HCT116 (cell line): ENCODE measurements at regions not wholly inside any gene's neighbourhood (a gene's known extent, or its start where the extent isn't known, plus 50 kb on each side); places are given as distances from the start of the nearest gene placed in this dataset.

Experiments
- ATAC-seq: fragments of 200-7000 bp; cut with Tn5 transposase; 2 replicates; pipeline ENCODE4 v1.9.1; 2020; ENCODE audit warnings: mild to moderate bottlenecking, moderate library complexity
- BruUV-seq: library from RNA; stranded (reverse); fragments of 400-500 nt; replicated peaks from 2 replicates; lab custom pipeline; 2021; lab: Mats Ljungman, UMichigan
- CTCF ChIA-PET: fragments of 300-600 bp; sonication (Branson Sonifier 250); formaldehyde crosslinking; loops from one replicate; lab custom pipeline; 2021; ENCODE audit warnings: antibody characterized with exemption; lab: Charles Lee
- POLR2A ChIA-PET: fragments of 300-600, 350-600 bp; sonication (Branson Sonifier 250); formaldehyde crosslinking; loops from one replicate; lab custom pipeline; 2021; ENCODE audit warnings: antibody characterized with exemption; lab: Charles Lee
- RAD21 ChIA-PET, 2 experiments: fragments of 300-600 bp; sonication (Branson Sonifier 250); formaldehyde crosslinking; loops; one replicate each; lab custom pipeline; 2023; ENCODE audit warnings: low total read pairs in 2 of 2; ENCODE audit not compliant: uncharacterized antibody in 2 of 2, unreplicated experiment in 2 of 2, low non-redundant PET in 1 of 2; lab: Charles Lee
- DNase-seq: peaks from one replicate; pipeline ENCODE4 v3.0.0-alpha.2; 2010; ENCODE audit warnings: low read depth, low spot score
- H2AFZ ChIP-seq: fragments of 200-600 bp; shearing (Covaris generic), sonication (generic); 2 replicates; pipeline ENCODE4 v1.6.1; 2017; ENCODE audit warnings: low read depth, mixed run types, mixed read lengths, antibody characterized with exemption, low read length; ENCODE audit not compliant: poor library complexity, severe bottlenecking
- H3K27ac ChIP-seq: 2 replicates; pipeline ENCODE4 v1.5.1; 2012; ENCODE audit warnings: low read depth, low read length
- H3K27me3 ChIP-seq: fragments of 200-600 bp; sonication (generic); 2 replicates; pipeline ENCODE4 v1.6.1; 2016; ENCODE audit warnings: mixed run types, low read length, mixed read lengths; ENCODE audit not compliant: insufficient read depth
- H3K36me3 ChIP-seq, 2 experiments: fragments of 200-500 bp in 1 of 2; fragments of 200-600 bp in 1 of 2; sonication (Bioruptor generic) in 1 of 2; sonication (generic) in 1 of 2; 2 replicates each; pipeline versions ENCODE4 v1.5.1 to v1.6.1; 2014 to 2016; ENCODE audit warnings: low read length in 2 of 2, inconsistent platforms in 1 of 2, mixed read lengths in 1 of 2, mixed run types in 1 of 2; ENCODE audit not compliant: insufficient read depth in 2 of 2, control insufficient read depth in 1 of 2
- H3K4me1 ChIP-seq, 2 experiments: fragments of 200-600 bp in 1 of 2; sonication (generic) in 1 of 2; 2 replicates each; pipeline versions ENCODE4 v1.5.1 to v1.6.1; 2012 to 2017; ENCODE audit warnings: low read length in 2 of 2, inconsistent platforms in 1 of 2, mild to moderate bottlenecking in 1 of 2, mixed read lengths in 1 of 2, mixed run types in 1 of 2, moderate library complexity in 1 of 2; ENCODE audit not compliant: insufficient read depth in 2 of 2, control insufficient read depth in 1 of 2
- H3K4me2 ChIP-seq: fragments of 200-600 bp; sonication (generic); 2 replicates; pipeline ENCODE4 v1.6.1; 2017; ENCODE audit warnings: mixed run types, low read length, mixed read lengths
- H3K4me3 ChIP-seq, 2 experiments: fragments of 200-600 bp in 1 of 2; sonication (generic) in 1 of 2; replicated peaks in 1 of 2; 2 replicates each; pipeline ENCODE4 v1.5.1; 2011 to 2016; ENCODE audit warnings: low read length in 2 of 2, control low read depth in 1 of 2, low read depth in 1 of 2, mild to moderate bottlenecking in 1 of 2, mixed read lengths in 1 of 2, mixed run types in 1 of 2
- H3K79me2 ChIP-seq: fragments of 200-600 bp; sonication (generic); 2 replicates; pipeline ENCODE4 v1.6.1; 2017; ENCODE audit warnings: mild to moderate bottlenecking, mixed run types, low read length, moderate library complexity, mixed read lengths; ENCODE audit not compliant: insufficient read depth
- H3K9ac ChIP-seq: fragments of 200-600 bp; sonication (generic); 2 replicates; pipeline ENCODE4 v1.6.1; 2016; ENCODE audit warnings: low read length, mixed read lengths
- H3K9me2 ChIP-seq: fragments of 200-600 bp; sonication (generic), shearing (Covaris generic); 2 replicates; pipeline ENCODE4 v1.6.1; 2017; ENCODE audit warnings: mixed run types, mild to moderate bottlenecking, moderate library complexity; ENCODE audit not compliant: insufficient read depth
- H3K9me3 ChIP-seq, 2 experiments: fragments of 200-500 bp in 1 of 2; fragments of 200-600 bp in 1 of 2; sonication (Bioruptor generic) in 1 of 2; sonication (generic) in 1 of 2; 2 replicates each; pipeline ENCODE4 v1.6.1; 2014 to 2017; ENCODE audit warnings: low read length in 2 of 2, mixed read lengths in 2 of 2, inconsistent platforms in 1 of 2, low read depth in 1 of 2, mild to moderate bottlenecking in 1 of 2, mixed run types in 1 of 2, moderate library complexity in 1 of 2; ENCODE audit not compliant: control insufficient read depth in 1 of 2, insufficient read depth in 1 of 2
- H4K20me1 ChIP-seq: fragments of 200-600 bp; sonication (generic), shearing (Covaris generic); 2 replicates; pipeline ENCODE4 v1.6.1; 2017; ENCODE audit warnings: mixed run types, mild to moderate bottlenecking, moderate library complexity; ENCODE audit not compliant: insufficient read depth
- CBX3 ChIP-seq: IDR thresholded peaks from 2 replicates; pipeline ENCODE4 v1.6.1; 2012; ENCODE audit warnings: low read depth
- CEBPB ChIP-seq: IDR thresholded peaks from 2 replicates; pipeline ENCODE4 v1.6.1; 2012; ENCODE audit warnings: low read depth
- EGR1 ChIP-seq: IDR thresholded peaks from 2 replicates; pipeline ENCODE4 v1.6.1; 2012; ENCODE audit warnings: low read depth
- ELF1 ChIP-seq: IDR thresholded peaks from 2 replicates; pipeline ENCODE4 v1.6.1; 2012; ENCODE audit warnings: low read depth, borderline replicate concordance
- EZH2 ChIP-seq: fragments of 200-600 bp; sonication (generic); IDR thresholded peaks from 2 replicates; pipeline ENCODE4 v1.6.1; 2017; ENCODE audit warnings: antibody characterized with exemption, mixed run types
- EZH2phosphoT487 ChIP-seq: fragments of 200-600 bp; IDR thresholded peaks from 2 replicates; pipeline ENCODE4 v1.6.1; 2018; ENCODE audit warnings: antibody characterized with exemption, borderline replicate concordance
- FOSL1 ChIP-seq: IDR thresholded peaks from 2 replicates; pipeline ENCODE4 v1.6.1; 2012; ENCODE audit warnings: low read depth
- JUND ChIP-seq: IDR thresholded peaks from 2 replicates; pipeline ENCODE4 v1.6.1; 2012
- POLR2AphosphoS5 ChIP-seq: IDR thresholded peaks from 2 replicates; pipeline ENCODE4 v1.6.1; 2011; ENCODE audit warnings: mild to moderate bottlenecking, low read depth, low read length, moderate library complexity
- RAD21 ChIP-seq: IDR thresholded peaks from 2 replicates; pipeline ENCODE4 v1.6.1; 2012; ENCODE audit warnings: low read depth, mild to moderate bottlenecking
- SP1 ChIP-seq: IDR thresholded peaks from 2 replicates; pipeline ENCODE4 v1.6.1; 2012; ENCODE audit warnings: low read depth
- SRF ChIP-seq: IDR thresholded peaks from 2 replicates; pipeline ENCODE4 v1.6.1; 2012; ENCODE audit warnings: low read depth
- intact Hi-C: fragments of 100-400 bp; cut with micrococcal nuclease; formaldehyde crosslinking; loops from 2 replicates; pipeline ENCODE4 v1.10.0; 2022
- TF ChIP-seq, protein P1 (sequence below): IDR thresholded peaks from 2 replicates; pipeline ENCODE4 v1.6.1; 2012
- TF ChIP-seq, protein P2 (sequence below): IDR thresholded peaks from 2 replicates; pipeline ENCODE4 v1.6.1; 2011; ENCODE audit warnings: mild to moderate bottlenecking, low read length, moderate library complexity; ENCODE audit not compliant: insufficient replicate concordance; ENCODE audit errors: extremely low read depth

DNA sequence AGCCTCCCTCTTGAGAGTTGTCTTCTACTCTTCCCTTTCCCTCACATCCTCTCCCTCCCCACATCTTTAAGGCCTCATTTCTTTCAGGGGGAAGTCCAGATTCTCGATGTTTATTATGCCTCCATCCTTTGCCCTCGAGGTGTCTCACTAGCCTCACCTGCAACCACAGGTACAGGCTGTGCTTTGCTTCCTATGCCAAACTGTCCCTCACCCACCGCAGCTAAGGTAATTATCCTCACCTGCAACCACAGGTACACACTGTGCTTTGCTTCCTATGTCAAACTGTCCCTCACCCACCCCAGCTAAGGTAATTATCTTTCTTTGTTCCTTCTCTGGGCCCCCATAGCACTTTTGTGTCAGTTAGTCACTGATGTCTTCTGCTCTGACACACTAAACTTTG, 328.1 kb upstream of the SNX7 start:
- BruUV-seq = no TSS peak
- no peaks in the 10 kb centered on the region for H4K20me1 ChIP-seq
- ChIA-PET POLR2A (no interaction called here), RAD21 (no interaction called here), CTCF (no interaction called here)
- no peaks in the 10 kb centered on the region for H3K27me3 ChIP-seq
- H3K79me2 ChIP-seq = no peaks in the 10 kb centered on the region
- DNase-seq (no peak), ATAC-seq (no peak)
- no peaks in the 10 kb centered on the region for H3K9me2 ChIP-seq
- no peak overlapping the region for H3K9ac ChIP-seq
- H3K4me1 ChIP-seq = no peaks in the 10 kb centered on the region
- no peak overlapping the region for H3K27ac ChIP-seq
- TF ChIP-seq, protein P1, sequence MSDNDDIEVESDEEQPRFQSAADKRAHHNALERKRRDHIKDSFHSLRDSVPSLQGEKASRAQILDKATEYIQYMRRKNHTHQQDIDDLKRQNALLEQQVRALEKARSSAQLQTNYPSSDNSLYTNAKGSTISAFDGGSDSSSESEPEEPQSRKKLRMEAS = no peak
- TF ChIP-seq EZH2phosphoT487 (no peak), EZH2 (no peak), JUND (no peak)
- intact Hi-C loops = no loop called here
- no peaks in the 10 kb centered on the region for H3K9me3 ChIP-seq
- H3K4me2 ChIP-seq = no peak overlapping the region
- H3K36me3 ChIP-seq = no peaks in the 10 kb centered on the region
- no peak overlapping the region for H2AFZ ChIP-seq
- H3K4me3 ChIP-seq = no peak overlapping the region

DNA sequence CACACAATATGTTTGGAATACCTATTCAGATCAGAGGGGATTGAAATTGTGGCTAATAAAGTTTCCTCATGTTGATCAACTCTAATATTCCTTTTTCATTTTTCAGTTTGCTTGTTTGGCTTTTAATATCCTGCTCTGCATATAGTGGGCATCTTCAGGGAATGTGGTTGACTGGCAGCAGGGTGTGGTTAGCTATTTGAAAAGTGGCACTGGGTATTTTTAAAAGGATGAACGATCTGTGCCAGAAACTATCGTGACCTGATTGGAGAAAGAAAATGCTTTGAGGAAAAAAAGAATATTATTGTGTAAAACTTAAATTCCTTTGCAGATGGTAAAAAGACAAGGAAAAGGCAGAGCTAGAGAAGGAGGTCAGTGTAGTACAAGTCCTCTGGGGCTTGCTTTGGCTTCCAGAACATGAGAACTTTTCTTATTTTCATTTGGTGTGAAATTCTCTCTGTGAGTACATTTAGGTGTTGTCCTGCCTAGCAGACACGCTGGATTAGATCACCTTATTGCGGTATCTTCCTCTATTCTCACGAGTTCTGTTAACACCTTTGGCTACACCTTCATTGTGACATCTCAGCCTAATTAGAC, 329.7 kb upstream of the SNX7 start:
- H3K79me2 ChIP-seq = no peaks in the 10 kb centered on the region
- H3K4me1 ChIP-seq = no peaks in the 10 kb centered on the region; a peak in 1 of 4 replicates
- DNase-seq (no peak), ATAC-seq (no peak)
- H3K9ac ChIP-seq = no peak overlapping the region
- H3K27me3 ChIP-seq = no peaks in the 10 kb centered on the region
- H3K9me2 ChIP-seq = no peaks in the 10 kb centered on the region
- H4K20me1 ChIP-seq = no peaks in the 10 kb centered on the region
- ChIA-PET RAD21 (no interaction called here), CTCF (no interaction called here), POLR2A (no interaction called here)
- H3K4me3 ChIP-seq = no peak overlapping the region
- H3K36me3 ChIP-seq = no peaks in the 10 kb centered on the region
- peak overlapping the region; percentile 3 for H2AFZ ChIP-seq
- TF ChIP-seq CEBPB = no peak
- TF ChIP-seq SRF = no peak
- TF ChIP-seq EZH2phosphoT487 = no peak
- no peak for TF ChIP-seq RAD21
- no peak for TF ChIP-seq POLR2AphosphoS5
- TF ChIP-seq EGR1 = no peak
- TF ChIP-seq ELF1 = no peak
- TF ChIP-seq FOSL1 = no peak
- TF ChIP-seq SP1 = no peak
- no peak for TF ChIP-seq CBX3
- TF ChIP-seq, protein P2, sequence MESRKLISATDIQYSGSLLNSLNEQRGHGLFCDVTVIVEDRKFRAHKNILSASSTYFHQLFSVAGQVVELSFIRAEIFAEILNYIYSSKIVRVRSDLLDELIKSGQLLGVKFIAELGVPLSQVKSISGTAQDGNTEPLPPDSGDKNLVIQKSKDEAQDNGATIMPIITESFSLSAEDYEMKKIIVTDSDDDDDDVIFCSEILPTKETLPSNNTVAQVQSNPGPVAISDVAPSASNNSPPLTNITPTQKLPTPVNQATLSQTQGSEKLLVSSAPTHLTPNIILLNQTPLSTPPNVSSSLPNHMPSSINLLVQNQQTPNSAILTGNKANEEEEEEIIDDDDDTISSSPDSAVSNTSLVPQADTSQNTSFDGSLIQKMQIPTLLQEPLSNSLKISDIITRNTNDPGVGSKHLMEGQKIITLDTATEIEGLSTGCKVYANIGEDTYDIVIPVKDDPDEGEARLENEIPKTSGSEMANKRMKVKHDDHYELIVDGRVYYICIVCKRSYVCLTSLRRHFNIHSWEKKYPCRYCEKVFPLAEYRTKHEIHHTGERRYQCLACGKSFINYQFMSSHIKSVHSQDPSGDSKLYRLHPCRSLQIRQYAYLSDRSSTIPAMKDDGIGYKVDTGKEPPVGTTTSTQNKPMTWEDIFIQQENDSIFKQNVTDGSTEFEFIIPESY = no peak
- H3K4me2 ChIP-seq = no peak overlapping the region
- no peaks in the 10 kb centered on the region for H3K9me3 ChIP-seq
- intact Hi-C loops = no loop called here
- H3K27ac ChIP-seq = no peak overlapping the region
- no TSS peak for BruUV-seq
